ENCODE measurements at regions not wholly inside any gene's neighbourhood (a gene's known extent, or its start where the extent isn't known, plus 50 kb on each side); places are given as distances from the start of the nearest gene placed in this dataset.

GRCh38 chr11:129265125-129265788, 73.1 kb upstream of the ARHGAP32 start (continued):
- TF ChIP-seq RFX5 (IDR thresholded peaks at IDR 0.05; ENCODE audit: borderline replicate concordance, low read depth, low read length) = no peak
- no peak for TF ChIP-seq BCL11A (IDR thresholded peaks at IDR 0.05; ENCODE audit: low read depth in 2 of 2, low read length in 2 of 2)
- no peak for TF ChIP-seq CTCF (IDR thresholded peaks at IDR 0.05; ENCODE audit: control extremely low read depth in 1 of 3, insufficient read depth in 1 of 3, low read depth in 1 of 3, low read length in 3 of 3)
- no peak for TF ChIP-seq RNF2 (IDR thresholded peaks at IDR 0.05; ENCODE audit: borderline replicate concordance, low read depth, low read length, missing control alignments, poor library complexity, severe bottlenecking)
- no peak for TF ChIP-seq YY1 (IDR thresholded peaks at IDR 0.05; ENCODE audit: low read depth, low read length)
- no peak for TF ChIP-seq GABPA (IDR thresholded peaks at IDR 0.05; ENCODE audit: borderline replicate concordance, insufficient read depth, low read length)

Data from H1 (cell line).